ENCODE measurements at regions not wholly inside any gene's neighbourhood (a gene's known extent, or its start where the extent isn't known, plus 50 kb on each side); places are given as distances from the start of the nearest gene placed in this dataset.
"Not testable (repeated sequence)": the region's sequence is repeated elsewhere in the genome, so short reads cannot be mapped to it uniquely, and the experiment has no call there.

DNA sequence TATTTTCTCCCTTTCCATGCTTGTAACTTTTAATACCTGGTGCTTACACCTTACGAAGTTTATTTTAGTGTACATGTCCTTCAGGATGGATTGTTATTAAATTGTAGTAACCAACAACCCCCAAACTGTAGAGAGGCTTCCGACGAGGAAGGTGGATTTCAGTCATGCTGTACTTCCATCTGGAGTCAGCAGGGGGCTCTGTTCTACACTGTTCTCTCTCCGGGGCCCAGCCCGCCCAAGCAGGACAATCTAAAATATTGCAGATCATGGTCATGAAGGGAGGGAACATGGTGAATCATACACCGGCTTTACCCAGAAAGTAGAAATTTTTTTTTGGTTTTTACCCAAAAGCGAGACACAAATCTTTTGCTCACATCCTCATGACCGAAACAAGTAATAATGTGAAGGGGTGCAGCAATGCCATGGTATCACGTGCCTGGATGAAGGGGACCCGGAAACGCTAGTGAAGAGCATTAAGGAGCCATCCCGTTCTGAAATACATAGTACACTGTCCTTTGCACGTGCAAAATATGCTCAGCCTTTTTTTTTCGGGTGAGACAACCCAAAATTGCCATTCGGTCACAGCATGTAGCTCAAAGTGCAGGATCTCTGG lies 884.8 kb downstream of the EPHA4 start:
- peak; percentile 18 to 49 for DNase-seq (ENCODE audit: low read depth in 2 of 2)

DNA sequence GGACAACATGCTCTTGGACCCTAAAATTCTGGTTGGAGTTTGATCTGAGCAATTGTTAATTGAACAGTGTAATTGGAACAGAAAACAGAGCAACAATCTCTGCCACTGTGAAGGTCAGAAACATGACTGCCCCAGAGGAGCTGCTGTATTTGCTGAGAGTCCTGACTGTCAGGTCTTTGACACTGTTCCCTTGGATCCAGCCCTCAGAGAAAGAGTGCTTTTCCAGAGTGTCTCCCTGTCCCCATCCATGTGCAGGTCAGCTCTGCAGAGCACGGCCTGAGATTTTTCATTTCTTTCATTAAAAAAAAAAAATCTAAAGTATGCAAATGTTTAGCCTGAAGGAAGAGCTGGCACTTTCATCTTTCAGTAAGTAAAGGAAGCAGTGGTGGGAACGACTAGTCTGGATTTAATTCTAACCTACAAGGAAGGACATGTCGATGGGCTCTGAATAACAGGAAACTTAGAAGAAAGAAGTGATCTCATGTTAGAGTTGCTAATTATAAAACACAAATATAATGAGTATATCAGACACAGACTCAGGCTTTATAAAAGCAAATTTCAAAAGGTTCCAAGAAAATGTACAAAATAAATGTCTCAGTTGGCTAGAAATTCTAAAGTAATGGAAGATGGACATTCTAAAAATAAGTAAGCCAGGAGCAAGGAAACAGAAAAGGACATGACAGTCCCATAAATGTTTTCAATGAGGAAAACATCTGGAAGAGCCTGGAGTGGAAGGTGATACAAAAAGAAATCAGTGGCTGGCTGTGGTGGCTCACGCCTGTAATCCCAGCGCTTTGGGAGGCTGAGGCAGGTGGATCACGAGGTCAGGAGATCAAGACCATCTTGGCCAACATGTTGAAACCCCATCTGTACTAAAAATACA lies 876.5 kb downstream of the EPHA4 start:
- no peak for DNase-seq (ENCODE audit: low read depth in 2 of 2)

DNA sequence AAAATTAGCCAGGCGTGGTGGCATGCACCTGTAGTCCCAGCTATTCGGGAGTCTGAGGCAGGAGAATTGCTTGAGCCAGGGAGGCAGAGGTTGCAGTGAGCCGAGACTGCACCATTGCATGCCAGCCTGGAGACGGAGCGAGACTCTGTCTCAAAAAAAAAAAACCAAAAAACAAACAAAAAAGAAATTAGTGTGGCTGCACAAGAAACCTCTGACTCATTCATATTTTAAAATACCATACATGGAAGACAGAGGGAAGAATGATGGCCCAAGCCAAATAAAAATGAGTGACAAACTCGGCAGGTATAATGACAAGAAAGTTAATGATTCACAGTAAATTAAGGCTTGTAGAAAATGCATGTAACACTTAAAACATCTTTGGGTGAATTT lies 875.8 kb downstream of the EPHA4 start:
- no peak for DNase-seq (ENCODE audit: low read depth in 2 of 2)

DNA sequence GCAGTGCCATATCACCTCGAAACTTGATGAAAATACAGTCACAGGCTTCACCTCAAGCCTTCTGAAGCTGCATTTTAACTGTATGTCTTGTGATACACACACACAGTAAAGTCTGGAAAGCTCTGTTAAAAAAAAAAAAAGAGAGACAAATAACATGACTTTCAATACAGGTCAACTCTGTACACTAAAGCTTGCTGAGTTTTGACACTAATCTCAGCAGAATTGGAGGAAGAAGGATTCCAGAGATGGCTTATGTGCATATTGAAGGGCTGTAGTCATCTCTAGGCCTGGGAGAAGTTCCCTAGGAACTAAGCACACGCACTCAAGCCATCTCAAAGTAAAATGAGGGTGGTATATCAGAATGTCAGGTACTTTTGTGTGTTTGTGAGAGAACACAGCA lies 875.1 kb downstream of the EPHA4 start:
- DNase-seq (ENCODE audit: low read depth in 2 of 2), result no peak

DNA sequence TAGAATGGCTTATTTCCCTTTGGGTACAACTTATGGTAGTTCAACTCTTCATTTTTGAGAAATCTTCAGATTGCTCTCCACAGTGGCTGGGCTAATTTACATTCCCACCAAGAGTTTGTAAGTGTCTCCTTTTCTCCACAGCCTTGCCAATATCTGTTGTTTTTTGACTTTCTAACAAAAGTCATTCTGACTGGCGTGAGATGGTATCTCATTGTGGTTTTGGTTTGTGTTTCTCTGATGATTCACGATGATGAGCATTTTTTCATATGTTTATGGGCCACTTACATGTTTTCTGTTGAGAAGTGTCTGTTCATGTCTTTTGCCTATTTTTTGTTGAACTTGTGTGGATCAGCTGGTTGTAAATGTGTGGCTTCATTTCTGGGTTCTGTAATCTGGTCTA lies 871.0 kb downstream of the EPHA4 start:
- no peak for DNase-seq (ENCODE audit: low read depth in 2 of 2)

DNA sequence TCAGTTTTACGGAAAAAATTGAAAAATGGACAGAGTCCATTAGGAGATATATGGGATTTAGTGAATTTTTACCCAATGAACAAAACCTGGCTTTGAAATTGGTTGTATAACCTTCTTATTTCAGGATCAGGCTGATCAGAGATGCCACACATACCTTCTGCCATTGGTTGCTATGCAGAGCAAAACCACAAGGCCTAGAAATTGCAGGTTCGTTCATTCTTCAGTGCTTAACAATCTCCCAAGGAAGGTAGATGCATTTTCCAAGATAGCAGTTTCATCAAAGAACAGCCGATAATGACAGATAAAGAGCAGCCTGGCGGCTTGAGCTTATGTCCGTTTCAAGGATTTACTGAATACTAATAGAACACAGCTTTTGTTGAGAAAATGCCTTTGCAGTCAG lies 868.8 kb downstream of the EPHA4 start:
- no peak for DNase-seq (ENCODE audit: low read depth in 2 of 2)

DNA sequence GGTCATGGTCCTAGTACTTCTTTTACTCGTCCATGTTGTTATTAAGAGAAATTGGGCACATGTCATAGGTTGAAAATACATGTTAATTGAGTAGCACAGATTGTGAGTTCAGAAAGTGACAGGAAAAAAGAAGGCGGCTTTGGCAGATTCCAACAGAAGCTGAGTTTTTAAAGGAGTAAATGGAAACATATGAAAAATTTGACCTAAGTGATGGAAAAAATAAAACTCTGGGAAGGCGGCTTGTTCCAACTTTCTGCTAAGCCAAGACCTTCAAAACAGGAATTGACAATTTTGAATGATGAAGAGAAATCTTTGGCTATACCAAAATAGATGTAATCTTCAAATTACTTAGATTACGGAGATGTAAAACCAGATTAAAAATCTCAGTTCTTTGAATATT lies 868.0 kb downstream of the EPHA4 start:
- no peak for DNase-seq (ENCODE audit: low read depth in 2 of 2)

DNA sequence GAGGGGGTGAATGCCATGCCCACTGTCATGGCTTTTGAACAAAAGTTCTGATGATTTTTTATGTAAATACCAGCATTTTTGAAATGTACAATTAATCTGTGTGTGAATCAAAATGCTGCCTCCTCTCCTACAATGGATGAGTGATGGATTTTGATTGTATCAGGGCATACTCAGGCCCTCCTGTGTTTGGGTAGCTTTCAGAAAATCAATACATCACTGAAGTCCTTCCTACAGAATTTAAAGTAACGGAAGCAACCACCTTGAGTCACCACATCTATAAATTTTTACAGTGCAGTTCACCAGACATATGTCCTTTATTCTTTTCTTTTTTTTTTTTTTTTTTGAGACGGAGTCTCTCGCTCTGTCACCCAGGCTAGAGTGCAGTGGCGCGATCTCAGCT lies 867.3 kb downstream of the EPHA4 start:
- no peak for DNase-seq (ENCODE audit: low read depth in 2 of 2)

DNA sequence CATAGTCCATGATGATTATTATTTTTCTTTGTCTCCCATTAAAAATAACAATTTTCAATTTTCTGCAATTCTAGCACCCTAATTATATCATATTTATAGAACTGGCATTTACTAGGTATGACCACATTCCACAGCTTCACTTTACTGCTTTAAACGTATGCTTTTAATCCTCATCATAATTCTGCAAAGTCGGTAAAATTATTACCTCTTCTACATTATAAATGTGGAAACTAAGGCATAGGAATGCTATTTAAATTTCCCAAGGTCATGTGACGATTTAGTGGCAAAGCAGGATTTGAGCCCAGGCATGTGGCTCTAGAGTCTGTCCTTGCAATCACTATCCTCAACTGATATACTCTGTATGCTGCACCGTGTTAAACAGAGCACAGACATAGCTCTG lies 866.4 kb downstream of the EPHA4 start:
- DNase-seq (ENCODE audit: low read depth in 2 of 2), result no peak

DNA sequence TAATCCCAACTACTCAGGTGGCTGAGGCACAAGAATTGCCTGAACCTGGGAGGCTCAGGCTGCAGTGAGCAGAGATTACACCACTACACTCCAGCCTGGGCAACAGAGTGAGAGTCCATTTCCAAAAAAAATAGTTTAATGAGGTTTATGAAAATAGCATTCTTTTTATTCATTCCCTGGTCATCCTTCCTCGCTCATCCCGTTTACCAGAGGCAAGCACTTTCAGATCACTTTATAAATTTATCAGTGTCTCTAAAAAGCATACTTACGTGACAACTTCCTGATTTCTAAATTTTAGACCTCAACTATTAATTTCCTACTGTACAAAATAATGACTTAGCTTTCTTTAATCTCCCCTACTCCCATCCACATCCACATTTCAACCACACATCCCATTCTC lies 864.8 kb downstream of the EPHA4 start:
- no peak for DNase-seq (ENCODE audit: low read depth in 2 of 2)

DNA sequence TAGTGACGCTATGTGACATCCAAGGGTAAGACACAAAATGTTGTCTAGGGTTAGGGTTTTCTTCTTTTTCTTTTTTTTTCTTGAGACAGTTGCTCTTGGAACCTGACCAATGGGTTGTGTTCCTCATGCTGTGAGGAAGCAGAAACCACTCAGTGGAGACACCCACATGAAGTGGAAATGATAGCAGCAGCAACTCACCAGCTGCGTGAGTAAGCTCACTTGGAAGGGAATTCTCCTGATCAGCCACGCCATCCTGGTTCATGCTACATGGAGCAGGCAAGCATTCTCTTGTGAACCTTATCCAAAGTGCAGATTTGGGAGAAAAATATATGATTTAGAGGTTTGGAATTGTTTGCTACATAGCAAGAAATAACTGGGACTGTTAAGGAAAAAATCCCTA lies 863.7 kb downstream of the EPHA4 start:
- no peak for DNase-seq (ENCODE audit: low read depth in 2 of 2)

DNA sequence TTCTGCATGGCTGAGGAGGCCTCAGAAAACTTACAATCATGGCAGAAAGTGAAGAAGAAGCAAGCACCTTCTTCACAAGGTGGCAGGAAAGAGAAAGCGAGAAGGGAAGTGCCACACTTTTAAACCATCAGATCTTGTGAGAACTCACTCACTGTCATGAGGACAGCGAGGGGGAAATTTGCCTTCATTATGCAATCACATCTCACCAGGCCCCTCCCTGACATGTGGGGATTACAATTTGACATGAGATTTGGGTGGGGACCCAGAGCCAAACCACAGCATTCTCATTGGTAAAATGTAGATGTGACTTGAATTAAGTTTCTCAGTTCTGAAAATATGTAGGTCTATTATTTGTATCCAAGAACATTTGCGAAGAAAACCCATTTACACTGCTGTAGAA lies 854.8 kb downstream of the EPHA4 start:
- DNase-seq (ENCODE audit: low read depth in 2 of 2), result no peak

DNA sequence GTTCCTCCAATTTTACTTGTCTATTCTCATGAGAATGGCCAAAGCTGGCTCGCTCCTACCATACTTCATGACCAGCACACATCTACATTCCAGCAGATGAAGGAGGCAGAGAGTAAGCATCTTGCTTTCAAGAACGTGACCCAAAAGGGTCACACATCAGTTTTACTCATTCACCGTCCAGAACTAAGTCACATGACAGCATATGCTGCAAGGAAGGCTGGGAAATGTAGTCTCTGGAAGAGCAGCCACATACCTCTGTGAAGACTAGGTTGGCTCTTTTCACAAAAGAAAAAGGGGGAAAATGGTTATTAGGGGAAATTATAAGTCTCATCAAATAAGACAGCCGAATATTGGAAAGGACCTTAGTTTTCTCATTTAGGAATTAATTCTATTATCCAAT lies 835.3 kb downstream of the EPHA4 start:
- no peak for DNase-seq (ENCODE audit: low read depth in 2 of 2)

DNA sequence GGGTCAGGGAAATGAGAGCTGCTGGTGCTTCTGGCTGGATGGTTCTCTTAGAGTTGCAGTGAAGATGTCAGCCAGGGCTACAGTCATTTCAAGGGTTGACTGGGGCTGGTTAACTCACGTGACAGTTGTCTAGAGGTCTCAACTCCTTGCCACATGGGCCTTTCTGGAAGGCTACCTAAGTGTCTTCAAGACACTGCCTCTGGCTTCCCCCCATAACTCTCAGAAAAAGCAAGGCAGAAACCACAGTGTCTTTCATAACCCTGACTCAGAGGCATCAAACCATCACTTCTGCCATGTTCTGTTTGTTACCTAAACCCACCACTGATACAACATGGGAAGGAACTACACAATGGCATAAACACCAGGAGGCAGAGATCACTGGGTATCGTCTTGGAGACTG lies 828.9 kb downstream of the EPHA4 start:
- DNase-seq (ENCODE audit: low read depth in 2 of 2), result no peak

DNA sequence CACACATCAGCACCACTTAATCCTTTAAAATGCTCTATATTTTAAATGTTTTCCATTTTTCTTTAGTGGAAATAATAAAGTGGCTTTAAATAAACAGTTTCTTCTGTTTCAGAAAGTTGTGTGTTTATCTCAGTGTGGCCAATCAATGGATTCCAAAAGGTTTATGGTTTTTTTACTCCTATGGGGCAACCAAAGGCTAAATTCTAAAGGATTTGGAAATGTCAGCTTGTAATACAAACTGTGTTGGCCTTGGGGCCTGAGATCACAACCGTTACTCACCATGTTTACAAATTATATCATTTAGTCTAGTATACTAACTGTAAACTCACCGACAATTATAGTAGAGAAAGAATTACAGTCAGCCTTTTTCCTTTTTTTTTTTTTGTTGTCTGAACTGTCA lies 827.2 kb downstream of the EPHA4 start:
- DNase-seq (ENCODE audit: low read depth in 2 of 2), result no peak

DNA sequence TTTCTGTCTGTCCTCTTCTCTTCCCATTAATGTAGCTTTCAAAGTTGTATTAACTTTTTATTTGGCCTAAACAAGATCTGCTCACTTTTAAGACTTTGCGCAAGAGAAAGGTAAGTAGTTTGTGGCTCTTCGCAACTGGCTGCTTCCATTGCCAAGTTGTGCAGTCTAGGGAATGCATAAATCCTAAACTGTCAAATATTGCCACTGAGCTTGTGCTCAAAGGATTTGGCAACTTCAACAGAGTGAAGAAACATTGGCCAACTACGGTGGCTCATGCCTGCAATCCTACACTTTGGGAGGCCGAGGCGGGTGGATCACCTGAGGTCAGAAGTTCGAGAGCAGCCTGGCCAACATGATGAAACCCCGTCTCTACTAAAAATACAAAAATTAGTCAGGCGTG lies 826.4 kb downstream of the EPHA4 start:
- no peak for DNase-seq (ENCODE audit: low read depth in 2 of 2)

DNA sequence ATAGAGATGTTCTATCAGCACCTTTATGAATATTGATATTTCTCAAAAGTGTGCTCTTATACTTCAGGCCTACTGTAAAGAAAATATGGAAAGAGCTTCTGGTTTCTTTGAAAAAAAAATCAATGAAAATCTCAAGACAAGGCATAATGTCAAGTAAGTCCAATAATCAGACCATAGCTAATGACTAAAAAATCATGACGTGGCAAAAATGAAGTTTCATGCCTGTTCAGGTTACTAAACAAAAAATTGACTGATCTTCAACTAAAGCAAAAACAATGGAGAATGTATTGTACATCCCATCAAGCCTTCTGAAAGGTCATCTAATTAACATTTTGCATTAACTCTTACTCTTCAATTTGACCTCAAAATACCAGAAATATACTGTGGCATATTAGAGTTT lies 824.4 kb downstream of the EPHA4 start:
- DNase-seq (ENCODE audit: low read depth in 2 of 2), result no peak

DNA sequence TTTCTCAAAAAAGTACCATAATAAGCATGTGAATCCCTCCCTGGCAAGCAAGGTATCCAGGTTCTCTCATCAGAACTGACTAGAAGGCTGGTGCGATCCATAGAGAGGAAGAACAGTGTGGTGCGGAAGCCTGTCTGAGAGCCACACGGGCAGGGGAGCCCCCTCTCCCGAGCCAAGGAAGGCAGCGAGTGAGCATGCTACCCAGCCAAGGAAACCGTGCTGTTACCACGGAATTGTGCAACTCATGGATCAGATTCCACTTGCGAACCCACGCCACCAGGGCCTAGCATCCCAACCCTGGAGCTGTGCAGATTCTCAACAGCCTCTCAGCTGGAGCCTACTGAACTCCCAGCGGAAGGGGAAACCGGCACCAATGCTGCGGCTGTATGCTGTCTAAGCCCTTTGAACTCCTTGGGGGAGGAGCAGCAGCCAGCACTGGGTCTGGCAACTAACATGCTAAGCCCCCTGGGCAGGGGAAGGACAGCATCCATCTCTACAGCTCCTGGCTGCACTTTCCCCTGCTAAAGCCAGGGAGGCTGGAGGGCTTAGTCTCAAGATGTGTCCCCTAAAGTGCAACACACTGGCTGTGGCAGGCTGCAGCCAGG lies 823.1 kb downstream of the EPHA4 start:
- no peak for DNase-seq (ENCODE audit: low read depth in 2 of 2)

DNA sequence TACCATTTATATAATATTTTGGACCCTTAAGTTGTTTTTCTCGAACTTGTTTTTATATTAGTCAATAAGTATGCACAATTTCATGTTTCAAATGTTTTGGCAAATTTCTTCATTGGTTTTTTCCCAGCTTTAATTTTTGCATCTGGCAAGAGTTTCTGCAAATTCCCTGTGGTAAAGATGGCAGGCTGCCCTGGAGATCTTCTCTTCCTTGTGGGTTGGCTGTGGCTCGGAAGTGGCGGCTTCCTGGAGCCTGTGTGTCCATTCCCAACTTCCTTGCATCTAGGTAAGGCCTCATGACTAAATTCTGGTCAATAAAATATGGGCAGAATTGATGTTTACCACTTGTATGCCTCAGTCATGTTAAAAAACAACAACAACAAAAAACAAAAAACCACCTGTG lies 818.6 kb downstream of the EPHA4 start:
- no peak for DNase-seq (ENCODE audit: low read depth in 2 of 2)

DNA sequence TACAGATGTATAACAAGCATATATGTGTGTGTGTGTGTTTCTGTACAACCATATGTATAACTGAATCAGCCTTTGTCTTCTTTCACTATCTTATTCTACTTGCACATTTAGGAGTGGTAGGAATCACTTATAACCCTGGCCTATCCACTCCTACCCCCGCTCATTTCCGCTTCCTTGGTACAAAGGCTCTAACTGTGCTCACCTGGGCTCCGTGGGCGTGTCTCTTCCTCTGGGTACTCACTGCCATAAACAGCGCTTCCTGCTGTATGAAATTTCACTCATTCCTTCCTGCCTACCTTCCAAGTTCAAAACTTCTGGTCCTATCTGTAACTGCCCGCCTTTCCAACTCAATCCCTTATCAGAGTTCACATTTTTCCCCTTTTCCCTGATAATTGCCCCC lies 815.5 kb downstream of the EPHA4 start:
- no peak for DNase-seq (ENCODE audit: low read depth in 2 of 2)

DNA sequence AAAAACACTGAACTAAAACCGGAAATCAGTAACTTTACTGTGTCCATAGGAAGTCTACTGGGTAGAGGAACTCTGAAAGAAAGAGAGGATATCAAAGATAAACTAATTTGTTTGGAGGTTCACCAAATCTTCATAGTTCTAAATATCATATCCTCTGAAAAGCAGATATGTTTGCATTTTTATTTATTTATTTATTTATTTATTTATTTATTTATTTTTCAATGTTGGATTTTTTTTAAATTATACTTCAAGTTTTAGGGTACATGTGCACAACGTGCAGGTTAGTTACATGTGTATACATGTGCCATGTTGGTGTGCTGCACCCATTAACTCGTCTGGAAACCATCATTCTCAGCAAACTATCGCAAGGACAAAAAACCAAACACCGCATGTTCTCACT lies 813.7 kb downstream of the EPHA4 start:
- not testable (repeated sequence) for DNase-seq (ENCODE audit: low read depth in 2 of 2)

DNA sequence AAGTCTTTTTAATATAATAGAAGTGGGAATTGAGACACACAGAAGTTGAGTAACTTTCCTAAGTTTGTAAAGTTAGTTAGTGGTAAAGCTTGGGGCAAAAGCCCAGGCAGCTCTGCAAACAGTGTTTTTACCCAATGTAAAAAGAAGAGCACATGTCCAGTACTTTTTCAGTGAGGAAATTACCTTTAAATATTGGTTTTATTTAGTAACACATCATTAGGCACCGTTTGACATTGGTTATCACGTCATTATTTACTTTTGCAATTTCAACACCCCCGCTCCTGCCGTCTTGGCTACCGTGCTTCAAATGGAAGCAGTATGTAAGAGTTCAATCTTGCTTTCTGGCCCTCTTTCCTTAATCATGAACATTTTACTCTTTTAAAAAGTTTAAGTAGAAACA lies 807.9 kb downstream of the EPHA4 start:
- no peak for DNase-seq (ENCODE audit: low read depth in 2 of 2)

DNA sequence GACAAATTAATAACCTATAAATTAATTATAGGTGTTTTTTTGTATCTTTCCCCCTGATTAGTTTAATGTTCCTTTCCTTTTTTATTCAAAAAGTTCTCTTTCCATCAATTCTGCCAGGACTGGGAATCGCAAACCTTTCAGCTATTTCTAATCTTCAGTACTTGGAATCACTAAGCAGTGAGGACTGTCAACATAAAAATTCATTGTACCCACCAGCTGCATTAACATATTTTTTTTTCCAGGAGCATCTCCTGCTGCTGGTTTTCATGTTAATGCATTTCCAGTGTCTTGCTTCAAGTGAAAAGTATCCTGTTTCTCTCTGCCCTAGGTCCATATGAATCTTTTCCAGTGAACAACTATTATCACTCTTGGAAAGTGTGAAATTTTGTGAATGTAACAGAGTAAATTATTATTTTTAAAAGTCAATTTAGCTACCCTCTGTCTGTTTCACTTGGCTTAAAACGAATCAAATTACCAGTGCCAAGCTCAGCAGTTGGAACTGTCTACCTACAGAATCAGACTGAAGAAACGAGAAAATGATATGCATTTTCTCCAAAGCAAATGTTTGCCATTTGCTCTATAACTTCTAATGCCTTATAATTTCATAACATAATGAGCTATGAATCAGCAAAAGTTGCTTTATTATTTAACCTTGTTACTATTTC lies 804.4 kb downstream of the EPHA4 start:
- no peak for DNase-seq (ENCODE audit: low read depth in 2 of 2)
